SK-N-SH (cell line): ENCODE measurements at regions not wholly inside any gene's neighbourhood (a gene's known extent, or its start where the extent isn't known, plus 50 kb on each side); places are given as distances from the start of the nearest gene placed in this dataset.

Experiments used
- CTCF ChIA-PET: fragments of 300-600, 350-600 bp; formaldehyde crosslinking; extraction: SDS; loops from one replicate; lab custom pipeline; 2021; lab: Yijun Ruan, JAX
- POLR2A ChIA-PET: fragments of 350-600 bp; sonication (Branson Sonifier 250); formaldehyde crosslinking; extraction: SDS; loops from one replicate; lab custom pipeline; 2020; ENCODE audit warnings: antibody characterized with exemption, inconsistent platforms; lab: Yijun Ruan, JAX
- DNase-seq: peaks from one replicate; pipeline ENCODE4 v3.0.0; 2012
- H2AFZ ChIP-seq: fragments of 200-600 bp; sonication (generic); 2 replicates; pipeline ENCODE4 v1.8.1; 2016; ENCODE audit warnings: antibody characterized with exemption, mild to moderate bottlenecking, low read depth
- H3F3A ChIP-seq: fragments of 200-600 bp; sonication (generic); replicated peaks from 2 replicates; pipeline ENCODE3; 2016; ENCODE audit warnings: antibody characterized with exemption, mild to moderate bottlenecking; ENCODE audit not compliant: insufficient read depth
- H3K27ac ChIP-seq, 2 experiments: fragments of 200-500 bp in 1 of 2; fragments of 200-600 bp in 1 of 2; sonication (Bioruptor generic) in 1 of 2; sonication (generic), shearing (Covaris generic) in 1 of 2; 2 replicates each; pipeline versions ENCODE4 v1.5.1 to v1.6.1; 2014 to 2016; ENCODE audit warnings: low read depth in 2 of 2, inconsistent platforms in 1 of 2, low read length in 1 of 2, mild to moderate bottlenecking in 1 of 2, mixed read lengths in 1 of 2
- H3K27me3 ChIP-seq: fragments of 200-600 bp; sonication (generic), shearing (Covaris generic); 2 replicates; pipeline ENCODE4 v1.6.1; 2016; ENCODE audit warnings: mixed run types; ENCODE audit not compliant: insufficient read depth
- H3K36me3 ChIP-seq, 2 experiments: fragments of 200-500 bp in 1 of 2; fragments of 200-600 bp in 1 of 2; sonication (Bioruptor generic) in 1 of 2; sonication (generic) in 1 of 2; replicated peaks in 1 of 2; 2 replicates each; pipeline versions ENCODE3 to v1.5.1; 2014 to 2016; ENCODE audit warnings: low read length in 1 of 2, mild to moderate bottlenecking in 1 of 2; ENCODE audit not compliant: insufficient read depth in 2 of 2, control insufficient read depth in 1 of 2
- H3K4me1 ChIP-seq, 2 experiments: fragments of 200-500 bp in 1 of 2; fragments of 200-600 bp in 1 of 2; sonication (Bioruptor generic) in 1 of 2; sonication (generic), shearing (Covaris generic) in 1 of 2; 2 replicates each; pipeline versions ENCODE4 v1.5.1 to v1.6.1; 2014 to 2016; ENCODE audit warnings: low read depth in 1 of 2, low read length in 1 of 2, mixed run types in 1 of 2; ENCODE audit not compliant: insufficient read depth in 2 of 2, control insufficient read depth in 1 of 2
- H3K4me2 ChIP-seq: fragments of 200-600 bp; sonication (generic), shearing (Covaris generic); 2 replicates; pipeline ENCODE4 v1.6.1; 2017; ENCODE audit warnings: mixed run types
- H3K4me3 ChIP-seq, 2 experiments: fragments of 200-500 bp in 1 of 2; fragments of 200-600 bp in 1 of 2; sonication (Bioruptor generic) in 1 of 2; sonication (generic), shearing (Covaris generic) in 1 of 2; 2 replicates each; pipeline versions ENCODE4 v1.5.1 to v1.8.1; 2014 to 2016; ENCODE audit warnings: low read depth in 2 of 2, inconsistent platforms in 1 of 2, low read length in 1 of 2, mild to moderate bottlenecking in 1 of 2, mixed read lengths in 1 of 2, moderate library complexity in 1 of 2
- H3K79me2 ChIP-seq: fragments of 200-600 bp; sonication (generic); 2 replicates; pipeline ENCODE4 v1.8.1; 2017; ENCODE audit warnings: mild to moderate bottlenecking; ENCODE audit not compliant: insufficient read depth
- H3K9ac ChIP-seq: fragments of 200-600 bp; sonication (generic); 2 replicates; pipeline ENCODE4 v1.6.1; 2017; ENCODE audit warnings: mixed run types
- H3K9me2 ChIP-seq: fragments of 200-600 bp; sonication (generic); 2 replicates; pipeline ENCODE4 v1.6.1; 2017; ENCODE audit warnings: mixed run types
- H3K9me3 ChIP-seq: fragments of 200-600 bp; sonication (generic); 2 replicates; pipeline ENCODE4 v1.6.1; 2017; ENCODE audit warnings: mixed run types, mild to moderate bottlenecking, moderate library complexity
- H4K20me1 ChIP-seq: fragments of 200-600 bp; sonication (generic); 2 replicates; pipeline ENCODE4 v1.6.1; 2017; ENCODE audit warnings: mild to moderate bottlenecking, mixed run types; ENCODE audit not compliant: insufficient read depth
- CHD2 ChIP-seq: fragments of 150-350 bp; IDR thresholded peaks from 2 replicates; pipeline ENCODE4 v1.6.1; 2018; ENCODE audit warnings: low read length; ENCODE audit not compliant: partially characterized antibody
- EP300 ChIP-seq, 2 experiments: IDR thresholded peaks; 2 replicates each; pipeline versions ENCODE4 v1.4.0 to v1.6.1; 2012; ENCODE audit warnings: borderline replicate concordance in 1 of 2, low read depth in 1 of 2, low read length in 1 of 2
- EZH2phosphoT487 ChIP-seq: fragments of 200-600 bp; sonication (generic); IDR thresholded peaks from 2 replicates; pipeline ENCODE4 v1.6.1; 2017; ENCODE audit warnings: low read depth, mixed run types, mild to moderate bottlenecking, antibody characterized with exemption, moderate library complexity, borderline replicate concordance
- FOSL2 ChIP-seq: IDR thresholded peaks from 2 replicates; pipeline ENCODE4 v1.4.0; 2012; ENCODE audit warnings: low read depth, mild to moderate bottlenecking, moderate library complexity, borderline replicate concordance
- FOXJ3 ChIP-seq: sonication (generic); formaldehyde crosslinking; IDR thresholded peaks from 2 replicates; pipeline ENCODE4 v1.5.1; 2020; ENCODE audit warnings: mild to moderate bottlenecking, missing genetic modification reagents
- FOXM1 ChIP-seq: IDR thresholded peaks from 2 replicates; pipeline ENCODE4 v1.4.0; 2012; ENCODE audit warnings: low read depth, mild to moderate bottlenecking
- GABPA ChIP-seq: IDR thresholded peaks from 2 replicates; pipeline ENCODE4 v1.4.0; 2012; ENCODE audit warnings: low read depth, mild to moderate bottlenecking
- JUND ChIP-seq: IDR thresholded peaks from 2 replicates; pipeline ENCODE4 v1.4.0; 2012
- MXI1 ChIP-seq: IDR thresholded peaks from 2 replicates; pipeline ENCODE4 v1.6.1; 2012; ENCODE audit warnings: mild to moderate bottlenecking, low read depth, low read length, improper control_type of control experiment
- NFIC ChIP-seq: IDR thresholded peaks from 2 replicates; pipeline ENCODE4 v1.4.0; 2012; ENCODE audit warnings: borderline replicate concordance
- POLR2AphosphoS5 ChIP-seq: IDR thresholded peaks from 2 replicates; pipeline ENCODE4 v1.6.1; 2012; ENCODE audit warnings: low read depth, low read length
- RAD21 ChIP-seq: IDR thresholded peaks from 2 replicates; pipeline ENCODE4 v1.6.1; 2012; ENCODE audit warnings: mild to moderate bottlenecking, low read length
- RXRA ChIP-seq: IDR thresholded peaks from 2 replicates; pipeline ENCODE4 v1.4.0; 2012; ENCODE audit warnings: low read depth, mild to moderate bottlenecking, borderline replicate concordance
- SIN3A ChIP-seq: IDR thresholded peaks from 2 replicates; pipeline ENCODE4 v1.6.1; 2012; ENCODE audit warnings: low read depth, mild to moderate bottlenecking, low read length, moderate library complexity, borderline replicate concordance
- SMC3 ChIP-seq: IDR thresholded peaks from 2 replicates; pipeline ENCODE4 v1.6.1; 2012; ENCODE audit warnings: low read depth, low read length, improper control_type of control experiment
- TAF1 ChIP-seq: IDR thresholded peaks from 2 replicates; pipeline ENCODE4 v1.6.1; 2012; ENCODE audit warnings: low read depth, mild to moderate bottlenecking, low read length, moderate library complexity, borderline replicate concordance
- TCF12 ChIP-seq: IDR thresholded peaks from 2 replicates; pipeline ENCODE4 v1.4.0; 2012
- TEAD4 ChIP-seq: IDR thresholded peaks from 2 replicates; pipeline ENCODE4 v1.4.0; 2012; ENCODE audit warnings: mild to moderate bottlenecking, borderline replicate concordance; ENCODE audit not compliant: insufficient read depth
- YY1 ChIP-seq: IDR thresholded peaks from 2 replicates; pipeline ENCODE4 v1.4.0; 2012; ENCODE audit warnings: low read depth, mild to moderate bottlenecking
- WGBS: methylation state at CpG from one replicate; pipeline ENCODE4 v1.1.6; 2017; ENCODE audit warnings: low lambda C conversion rate; 5-methylcytosine and 5-hydroxymethylcytosine counted together
- TF ChIP-seq, protein P1 (sequence below): IDR thresholded peaks from 2 replicates; pipeline ENCODE4 v1.4.0; 2012; ENCODE audit warnings: low read depth
- TF ChIP-seq, protein P2 (sequence below): IDR thresholded peaks from 2 replicates; pipeline ENCODE4 v1.4.0; 2012; ENCODE audit warnings: low read depth, borderline replicate concordance
- TF ChIP-seq, protein P3 (sequence below): fragments of 150-350 bp; IDR thresholded peaks from 2 replicates; pipeline ENCODE4 v1.6.1; 2016; ENCODE audit warnings: mild to moderate bottlenecking, low read depth, low read length

DNA sequence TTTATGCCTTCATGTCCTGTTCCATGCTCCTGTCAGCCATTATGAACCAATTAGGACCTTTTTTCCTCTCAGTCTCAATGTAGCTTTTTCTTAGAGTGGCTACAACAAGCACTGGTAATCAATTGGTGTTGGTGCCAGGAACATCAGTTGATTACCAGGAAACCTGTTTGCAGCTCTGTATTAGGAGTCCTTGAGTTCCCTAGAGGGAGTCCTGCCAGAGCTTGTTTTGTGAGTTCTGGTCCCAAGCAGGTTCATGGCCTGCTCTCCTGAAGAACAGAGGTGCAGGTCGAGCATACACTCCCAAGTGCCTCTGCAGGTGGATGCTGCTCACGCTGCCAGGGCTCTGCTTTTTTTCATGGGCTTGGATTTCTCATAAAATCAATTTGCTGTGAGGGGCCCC is 137.9 kb upstream of the PRR23C start:
- Histone ChIP-seq H3K36me3 (no peaks in the 10 kb centered on the region), H3K9me3 (no peaks in the 10 kb centered on the region), H3K27me3 (no peaks in the 10 kb centered on the region), H3K4me3 (no peak overlapping the region), H4K20me1 (no peaks in the 10 kb centered on the region), H3K4me2 (no peak overlapping the region), H3K27ac (no peak overlapping the region), H2AFZ (no peak overlapping the region), H3K79me2 (no peaks in the 10 kb centered on the region), H3F3A (no peaks in the 10 kb centered on the region), H3K4me1 (no peaks in the 10 kb centered on the region), H3K9me2 (no peaks in the 10 kb centered on the region), H3K9ac (no peak overlapping the region)
- DNase-seq = no peak
- ChIA-PET CTCF (interaction anchor here (0.9 to 1.1 kb wide), 2 partner anchors 71 to 267 kb away, joined by 3 read pairs; no protein-coding TSS in a partner anchor), POLR2A (no interaction called here)
- TF ChIP-seq TEAD4 (no peak), EP300 (IDR thresholded peaks at IDR 0.05; ENCODE audit: borderline replicate concordance in 1 of 2, low read depth in 1 of 2, low read length in 1 of 2) (no peak), GABPA (no peak), SIN3A (no peak), YY1 (no peak), JUND (no peak), POLR2AphosphoS5 (no peak), SMC3 (no peak), RAD21 (no peak), EZH2phosphoT487 (no peak), FOXJ3 (CRISPR knock-in tag) (no peak), FOSL2 (no peak), NFIC (no peak), TCF12 (no peak), RXRA (no peak), MXI1 (no peak)
- TF ChIP-seq, protein P1, sequence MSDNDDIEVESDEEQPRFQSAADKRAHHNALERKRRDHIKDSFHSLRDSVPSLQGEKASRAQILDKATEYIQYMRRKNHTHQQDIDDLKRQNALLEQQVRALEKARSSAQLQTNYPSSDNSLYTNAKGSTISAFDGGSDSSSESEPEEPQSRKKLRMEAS = no peak
- TF ChIP-seq, protein P2, sequence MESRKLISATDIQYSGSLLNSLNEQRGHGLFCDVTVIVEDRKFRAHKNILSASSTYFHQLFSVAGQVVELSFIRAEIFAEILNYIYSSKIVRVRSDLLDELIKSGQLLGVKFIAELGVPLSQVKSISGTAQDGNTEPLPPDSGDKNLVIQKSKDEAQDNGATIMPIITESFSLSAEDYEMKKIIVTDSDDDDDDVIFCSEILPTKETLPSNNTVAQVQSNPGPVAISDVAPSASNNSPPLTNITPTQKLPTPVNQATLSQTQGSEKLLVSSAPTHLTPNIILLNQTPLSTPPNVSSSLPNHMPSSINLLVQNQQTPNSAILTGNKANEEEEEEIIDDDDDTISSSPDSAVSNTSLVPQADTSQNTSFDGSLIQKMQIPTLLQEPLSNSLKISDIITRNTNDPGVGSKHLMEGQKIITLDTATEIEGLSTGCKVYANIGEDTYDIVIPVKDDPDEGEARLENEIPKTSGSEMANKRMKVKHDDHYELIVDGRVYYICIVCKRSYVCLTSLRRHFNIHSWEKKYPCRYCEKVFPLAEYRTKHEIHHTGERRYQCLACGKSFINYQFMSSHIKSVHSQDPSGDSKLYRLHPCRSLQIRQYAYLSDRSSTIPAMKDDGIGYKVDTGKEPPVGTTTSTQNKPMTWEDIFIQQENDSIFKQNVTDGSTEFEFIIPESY = no peak
- WGBS = 4% methylated on average over 2 of the region's 2 CpGs

DNA sequence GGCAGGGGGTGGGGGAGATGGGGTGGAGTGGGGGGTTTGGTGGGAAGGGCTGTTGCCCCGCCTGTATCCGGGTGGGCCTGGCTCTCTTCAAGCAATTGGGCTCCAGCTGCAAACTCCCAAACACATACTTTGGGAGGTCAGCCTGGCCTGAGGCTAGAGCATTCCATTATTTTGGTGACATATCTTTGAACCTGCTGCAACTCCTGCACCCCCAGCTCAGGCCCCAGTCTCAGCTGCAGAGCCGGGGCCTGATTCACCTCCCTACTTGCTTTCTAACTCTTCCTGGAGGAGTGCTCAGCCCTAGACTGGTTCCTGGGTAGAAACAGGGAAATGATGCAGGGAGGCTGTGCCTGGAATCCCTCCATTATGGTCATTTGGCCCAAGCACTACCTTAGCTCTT is 140.8 kb upstream of the PRR23C start:
- Histone ChIP-seq H2AFZ (no peak overlapping the region), H3K4me1 (no peaks in the 10 kb centered on the region), H3K4me2 (no peak overlapping the region), H3K9me2 (no peaks in the 10 kb centered on the region), H3K36me3 (no peaks in the 10 kb centered on the region), H3K27ac (no peak overlapping the region), H3K4me3 (no peak overlapping the region), H3F3A (no peaks in the 10 kb centered on the region), H4K20me1 (no peaks in the 10 kb centered on the region), H3K9ac (no peak overlapping the region), H3K9me3 (no peaks in the 10 kb centered on the region), H3K79me2 (no peaks in the 10 kb centered on the region), H3K27me3 (no peaks in the 10 kb centered on the region)
- no peak for DNase-seq
- TF ChIP-seq FOXM1 (no peak), EP300 (IDR thresholded peaks at IDR 0.05; ENCODE audit: borderline replicate concordance in 1 of 2, low read depth in 1 of 2, low read length in 1 of 2) (no peak), CHD2 (no peak), JUND (no peak), RAD21 (no peak), SMC3 (no peak), TAF1 (no peak)
- TF ChIP-seq, protein P3, sequence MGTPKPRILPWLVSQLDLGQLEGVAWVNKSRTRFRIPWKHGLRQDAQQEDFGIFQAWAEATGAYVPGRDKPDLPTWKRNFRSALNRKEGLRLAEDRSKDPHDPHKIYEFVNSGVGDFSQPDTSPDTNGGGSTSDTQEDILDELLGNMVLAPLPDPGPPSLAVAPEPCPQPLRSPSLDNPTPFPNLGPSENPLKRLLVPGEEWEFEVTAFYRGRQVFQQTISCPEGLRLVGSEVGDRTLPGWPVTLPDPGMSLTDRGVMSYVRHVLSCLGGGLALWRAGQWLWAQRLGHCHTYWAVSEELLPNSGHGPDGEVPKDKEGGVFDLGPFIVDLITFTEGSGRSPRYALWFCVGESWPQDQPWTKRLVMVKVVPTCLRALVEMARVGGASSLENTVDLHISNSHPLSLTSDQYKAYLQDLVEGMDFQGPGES = no peak
- POLR2A ChIA-PET = no interaction called here
- CTCF ChIA-PET = interaction anchor here (1.3 kb wide), 1 partner anchor 30 kb away, joined by 3 read pairs; no protein-coding TSS in a partner anchor
- 59% methylated on average over 3 of the region's 3 CpGs for WGBS
